PC-3 (cell line): ENCODE measurements at regions not wholly inside any gene's neighbourhood (a gene's known extent, or its start where the extent isn't known, plus 50 kb on each side); places are given as distances from the start of the nearest gene placed in this dataset.

ENCODE experiments used
- EZH2 ChIP-seq: fragments of 300-600 bp; sonication (generic); IDR thresholded peaks from one replicate; pipeline ENCODE4 v1.6.1; 2017; ENCODE audit warnings: antibody characterized with exemption, mild to moderate bottlenecking, low read length; ENCODE audit not compliant: unreplicated experiment
- TF ChIP-seq, protein P1 (sequence below): fragments of 300-600 bp; sonication (generic); conservative IDR thresholded peaks from 2 replicates; pipeline ENCODE4 v1.5.1; 2017; ENCODE audit warnings: antibody characterized with exemption, low read depth, mild to moderate bottlenecking, low read length

DNA sequence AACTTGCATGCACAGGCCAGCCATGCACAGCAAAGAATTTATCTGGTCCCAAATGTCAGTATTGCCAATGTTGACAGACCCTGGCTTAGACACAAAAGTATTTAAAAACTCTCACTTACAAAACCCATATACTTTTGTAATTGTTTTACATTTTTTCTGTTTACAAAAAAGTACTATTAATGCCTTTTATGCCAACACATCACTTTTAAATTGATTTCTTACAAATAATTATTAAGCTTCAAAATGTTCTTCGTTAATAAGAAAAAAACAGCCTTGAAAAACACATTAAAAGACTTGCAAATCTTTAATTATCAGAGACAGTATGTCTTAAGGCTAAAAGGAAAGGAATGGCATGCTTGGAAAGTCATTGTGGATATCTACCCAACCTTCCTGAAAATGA is 181.3 kb upstream of the TWIST2 start:
- no peak for TF ChIP-seq EZH2
- TF ChIP-seq, protein P1, sequence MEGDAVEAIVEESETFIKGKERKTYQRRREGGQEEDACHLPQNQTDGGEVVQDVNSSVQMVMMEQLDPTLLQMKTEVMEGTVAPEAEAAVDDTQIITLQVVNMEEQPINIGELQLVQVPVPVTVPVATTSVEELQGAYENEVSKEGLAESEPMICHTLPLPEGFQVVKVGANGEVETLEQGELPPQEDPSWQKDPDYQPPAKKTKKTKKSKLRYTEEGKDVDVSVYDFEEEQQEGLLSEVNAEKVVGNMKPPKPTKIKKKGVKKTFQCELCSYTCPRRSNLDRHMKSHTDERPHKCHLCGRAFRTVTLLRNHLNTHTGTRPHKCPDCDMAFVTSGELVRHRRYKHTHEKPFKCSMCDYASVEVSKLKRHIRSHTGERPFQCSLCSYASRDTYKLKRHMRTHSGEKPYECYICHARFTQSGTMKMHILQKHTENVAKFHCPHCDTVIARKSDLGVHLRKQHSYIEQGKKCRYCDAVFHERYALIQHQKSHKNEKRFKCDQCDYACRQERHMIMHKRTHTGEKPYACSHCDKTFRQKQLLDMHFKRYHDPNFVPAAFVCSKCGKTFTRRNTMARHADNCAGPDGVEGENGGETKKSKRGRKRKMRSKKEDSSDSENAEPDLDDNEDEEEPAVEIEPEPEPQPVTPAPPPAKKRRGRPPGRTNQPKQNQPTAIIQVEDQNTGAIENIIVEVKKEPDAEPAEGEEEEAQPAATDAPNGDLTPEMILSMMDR: no peak
